Activated CD8-positive, alpha-beta memory T cell treated with anti-CD3 and anti-CD28 coated beads for 24 hours (primary cell): ENCODE measurements at regions not wholly inside any gene's neighbourhood (a gene's known extent, or its start where the extent isn't known, plus 50 kb on each side); places are given as distances from the start of the nearest gene placed in this dataset.

ENCODE experiments used
- DNase-seq: peaks from one replicate; pipeline ENCODE4 v3.0.0-alpha.2; 2020

- no peak for DNase-seq
Measured at GRCh38 chr14:104373855-104374717, 205.5 kb upstream of the C14orf180 start.

- no peak for DNase-seq
Measured at GRCh38 chr14:104374718-104375080, 204.9 kb upstream of the C14orf180 start.

- no peak for DNase-seq
Measured at GRCh38 chr14:104375551-104376201, 203.9 kb upstream of the C14orf180 start.

GRCh38 chr14:104376202-104377140, 203.1 kb upstream of the C14orf180 start:
- no peak for DNase-seq

- no peak for DNase-seq
Measured at GRCh38 chr14:104377256-104377655, 202.3 kb upstream of the C14orf180 start.

GRCh38 chr14:104378698-104379113, 200.9 kb upstream of the C14orf180 start:
- no peak for DNase-seq

GRCh38 chr14:104382361-104383087, 197.0 kb upstream of the C14orf180 start:
- no peak for DNase-seq

GRCh38 chr14:104383088-104383995, 196.2 kb upstream of the C14orf180 start:
- no peak for DNase-seq

GRCh38 chr14:104383996-104384775, 195.4 kb upstream of the C14orf180 start:
- no peak for DNase-seq

- no peak for DNase-seq
Measured at GRCh38 chr14:104384776-104385071, 194.8 kb upstream of the C14orf180 start.

- no peak for DNase-seq
Measured at GRCh38 chr14:104385111-104385510, 194.5 kb upstream of the C14orf180 start.

GRCh38 chr14:104385531-104386101, 193.9 kb upstream of the C14orf180 start:
- DNase-seq, result peak; percentile 40

- peak; percentile 45 for DNase-seq
Measured at GRCh38 chr14:104386151-104386841, 193.3 kb upstream of the C14orf180 start.

GRCh38 chr14:104387022-104388010, 192.2 kb upstream of the C14orf180 start:
- DNase-seq, result peak; percentile 50

- peak; percentile 42 for DNase-seq
Measured at GRCh38 chr14:104388011-104388521, 191.5 kb upstream of the C14orf180 start.

- DNase-seq, result peak; percentile 55
Measured at GRCh38 chr14:104388541-104389325, 190.8 kb upstream of the C14orf180 start.
